NCI-H2171 (cell line): ENCODE measurements at regions not wholly inside any gene's neighbourhood (a gene's known extent, or its start where the extent isn't known, plus 50 kb on each side); places are given as distances from the start of the nearest gene placed in this dataset.
A peak's percentile ranks its signal among the peaks of the same experiment; 100 is the strongest.
"Not testable (repeated sequence)": the region's sequence is repeated elsewhere in the genome, so short reads cannot be mapped to it uniquely, and the experiment has no call there.

Experiments
- DNase-seq: peaks from one replicate; lab custom pipeline; 2025; lab: John Stamatoyannopoulos, UW

- DNase-seq = no peak
Observed at GRCh38 chr5:155620821-155621410, 607.4 kb downstream of the KIF4B start.

GRCh38 chr5:155624597-155625241 lies 611.2 kb downstream of the KIF4B start:
- DNase-seq = no peak

- DNase-seq = no peak
Observed at GRCh38 chr5:155625315-155625714, 611.8 kb downstream of the KIF4B start.

GRCh38 chr5:155625897-155626543 lies 612.5 kb downstream of the KIF4B start:
- no peak for DNase-seq

DNA sequence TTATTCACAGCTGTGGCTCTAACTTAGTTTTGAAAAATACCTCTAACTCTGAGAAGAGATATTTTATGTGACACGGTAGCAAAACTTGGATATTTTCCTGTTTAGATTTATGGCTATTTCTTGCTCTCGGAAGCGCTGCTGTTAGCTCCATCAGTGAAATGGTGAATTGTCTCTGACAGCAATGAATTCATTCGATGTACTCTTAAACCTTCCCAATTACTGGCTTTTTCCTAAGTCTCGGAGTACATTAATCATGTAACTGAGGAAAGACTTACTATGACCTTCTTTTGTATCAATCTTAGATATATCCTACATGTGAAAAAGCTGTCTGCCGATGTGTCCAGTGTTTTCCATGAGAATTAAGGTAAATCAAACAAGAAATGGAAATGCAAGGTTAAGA lies 613.0 kb downstream of the KIF4B start:
- DNase-seq = no peak

- no peak for DNase-seq
Observed at GRCh38 chr5:155628346-155628745, 614.8 kb downstream of the KIF4B start.

DNA sequence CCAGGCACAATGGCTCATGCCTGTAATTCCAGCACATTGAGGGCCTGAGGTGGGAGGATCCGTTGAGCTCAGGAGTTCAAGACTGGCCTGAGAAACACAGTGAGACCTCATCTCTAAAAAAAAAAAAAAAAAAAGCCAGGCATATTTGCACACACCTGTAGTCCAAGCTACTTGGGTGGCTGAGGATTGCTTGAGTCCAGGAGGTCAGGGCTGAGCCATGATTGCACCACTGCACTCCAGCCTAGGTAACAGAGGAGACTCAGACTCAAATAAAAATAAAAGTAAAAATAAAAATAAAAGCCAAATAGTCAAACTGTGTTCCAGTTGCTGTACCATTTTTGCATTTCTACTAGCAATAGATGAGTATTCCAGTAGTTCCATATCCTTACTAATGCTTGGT lies 616.0 kb downstream of the KIF4B start:
- no peak for DNase-seq

GRCh38 chr5:155631116-155631515 lies 617.6 kb downstream of the KIF4B start:
- peak; percentile 32 for DNase-seq

DNA sequence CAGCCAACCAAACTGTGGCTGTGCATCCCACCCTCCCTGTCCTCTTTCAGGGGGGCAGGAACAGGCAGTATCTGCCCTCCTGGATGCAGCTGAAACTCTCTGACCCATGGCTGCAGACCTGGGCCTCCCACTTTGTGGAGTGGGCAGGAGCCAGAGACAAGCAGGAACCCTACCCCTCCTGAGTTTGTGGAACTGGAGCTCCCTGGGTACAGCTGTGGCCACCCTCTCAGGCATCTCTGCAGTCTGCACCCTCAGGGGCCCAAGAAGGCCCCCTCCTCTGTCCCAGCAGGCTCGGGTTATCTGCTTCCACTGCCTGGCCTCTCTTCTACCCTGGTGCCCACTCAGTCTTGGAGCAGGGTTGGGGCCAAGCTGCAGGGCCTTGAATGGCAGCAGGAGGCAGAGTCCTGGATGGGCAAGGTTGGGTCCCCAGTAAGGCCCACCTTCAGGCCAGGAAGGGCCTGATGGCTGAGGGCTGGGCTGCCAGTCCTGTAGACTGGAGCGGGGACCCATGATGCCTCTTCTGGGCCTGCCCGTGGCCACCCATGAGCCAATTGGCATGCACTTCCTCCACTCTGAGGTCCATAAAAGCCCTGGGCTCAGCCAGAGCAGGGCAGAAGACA lies 619.9 kb downstream of the KIF4B start:
- DNase-seq = no peak

DNA sequence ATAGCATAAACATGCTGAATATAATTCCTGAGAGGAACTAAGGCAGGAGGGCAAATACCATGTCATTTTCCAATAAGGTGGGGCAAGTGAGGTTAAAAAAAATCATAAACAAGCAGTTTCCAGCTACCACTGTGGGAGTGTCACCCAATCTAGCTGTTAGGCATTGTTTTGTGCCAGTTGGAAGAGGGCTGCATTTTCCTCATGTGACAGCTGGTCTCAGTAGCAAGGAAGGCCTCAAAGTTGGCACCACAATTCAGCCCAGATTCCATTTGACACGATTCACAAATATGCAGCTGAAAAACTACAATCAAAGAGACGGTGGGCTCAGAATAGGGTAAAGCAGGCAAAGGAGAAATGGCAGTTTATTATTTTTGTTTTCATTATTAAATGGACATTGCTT lies 636.1 kb downstream of the KIF4B start:
- no peak for DNase-seq

DNA sequence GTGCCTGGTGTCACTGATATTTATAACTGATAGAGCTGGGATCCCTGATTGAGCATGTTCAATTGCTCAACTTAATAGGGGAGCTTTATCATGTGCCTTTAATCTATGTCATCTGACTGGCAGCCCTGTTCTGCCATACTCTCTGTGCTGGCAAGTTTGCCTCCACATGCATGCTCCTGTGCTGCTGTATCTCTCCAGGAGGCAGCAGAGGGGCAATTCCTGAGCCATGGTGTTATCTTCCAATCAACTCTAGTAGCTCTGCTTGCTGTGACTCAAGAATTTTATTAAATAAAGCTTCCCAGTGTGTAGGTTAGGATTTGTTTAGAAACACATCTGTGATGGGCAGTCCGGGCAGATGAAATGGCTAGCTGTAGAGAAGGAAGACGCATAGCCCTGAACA lies 642.0 kb downstream of the KIF4B start:
- no peak for DNase-seq

GRCh38 chr5:155661859-155662258 lies 648.3 kb downstream of the KIF4B start:
- no peak for DNase-seq

GRCh38 chr5:155665361-155665760 lies 651.8 kb downstream of the KIF4B start:
- DNase-seq = no peak

- DNase-seq = not testable (repeated sequence)
Observed at GRCh38 chr5:155672001-155672400, 655.0 kb upstream of the SGCD start.

DNA sequence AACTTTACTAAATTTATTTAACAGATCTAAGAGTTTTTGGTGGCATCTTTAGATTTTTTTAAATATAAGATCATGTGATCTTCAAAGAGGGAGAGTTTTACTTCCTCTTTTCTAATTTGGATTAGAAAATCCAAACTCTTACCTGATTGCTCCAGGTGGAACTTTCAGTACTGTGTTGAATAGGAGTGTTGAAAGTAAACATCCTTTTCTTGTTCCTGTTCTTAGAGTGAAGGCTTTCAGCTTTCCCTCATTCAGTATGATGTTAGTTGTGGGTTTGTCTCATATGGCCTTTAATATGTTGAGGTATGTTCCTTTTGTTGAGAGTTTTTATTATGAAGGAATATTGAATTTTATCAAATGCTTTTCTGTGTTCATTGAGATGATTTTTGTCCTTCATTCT lies 650.0 kb upstream of the SGCD start:
- no peak for DNase-seq

GRCh38 chr5:155678371-155678770 lies 648.6 kb upstream of the SGCD start:
- DNase-seq = no peak

DNA sequence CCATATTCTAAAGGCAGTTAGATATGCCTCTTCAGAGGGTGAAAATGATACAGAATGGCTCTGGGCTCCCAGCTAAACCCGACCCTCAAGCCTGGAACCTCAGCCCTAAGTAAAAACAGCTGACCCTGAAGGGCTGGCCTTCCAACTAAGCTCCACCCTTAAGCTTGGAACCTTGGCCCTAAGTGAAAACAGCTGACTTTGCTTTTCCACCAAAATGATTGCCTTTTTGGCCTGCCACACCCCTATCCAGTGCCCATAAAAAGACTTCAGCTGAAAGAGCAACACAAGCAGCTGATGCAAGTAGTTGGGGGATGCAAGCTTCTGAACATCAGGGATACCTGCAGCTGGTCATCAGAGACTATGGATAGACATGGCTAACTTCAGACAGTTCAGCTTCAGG lies 647.4 kb upstream of the SGCD start:
- DNase-seq = no peak

DNA sequence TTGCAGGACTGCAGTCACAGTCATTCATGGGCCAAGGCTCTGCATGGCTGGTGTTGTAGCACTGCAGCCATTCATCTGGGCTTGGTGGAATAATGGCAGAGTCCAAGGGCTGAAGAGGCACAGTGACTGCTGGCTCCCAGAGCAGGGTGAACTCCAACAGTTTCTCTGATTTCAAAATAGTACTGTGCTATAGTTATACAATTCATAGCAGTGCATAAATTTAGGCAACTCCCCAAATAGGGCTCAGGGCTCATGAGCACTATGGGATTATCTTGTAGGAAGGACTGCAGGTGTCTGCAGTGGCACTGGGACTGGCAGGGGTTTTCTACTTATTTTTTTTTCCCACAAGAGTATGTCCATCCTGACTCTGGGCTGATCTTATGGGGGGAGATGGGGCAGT lies 642.5 kb upstream of the SGCD start:
- DNase-seq = no peak

DNA sequence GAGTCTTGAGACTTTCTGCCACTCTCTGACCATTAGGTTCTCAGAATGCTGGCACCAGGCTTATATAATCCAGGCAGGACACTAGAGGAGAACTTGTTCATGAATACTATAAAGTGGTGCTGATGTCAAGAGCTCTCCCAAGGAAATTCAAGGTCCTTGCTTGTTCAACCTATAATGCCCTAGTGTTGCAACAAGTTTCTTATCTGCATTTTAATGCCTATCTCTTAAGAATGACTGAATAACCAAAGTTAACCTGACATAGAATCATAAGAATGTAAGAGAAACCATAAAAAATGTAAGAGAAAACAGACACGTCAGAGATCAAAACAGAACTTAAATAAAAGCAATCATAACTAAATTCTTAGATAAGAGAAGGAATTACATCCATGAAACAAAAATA lies 640.8 kb upstream of the SGCD start:
- DNase-seq = no peak

DNA sequence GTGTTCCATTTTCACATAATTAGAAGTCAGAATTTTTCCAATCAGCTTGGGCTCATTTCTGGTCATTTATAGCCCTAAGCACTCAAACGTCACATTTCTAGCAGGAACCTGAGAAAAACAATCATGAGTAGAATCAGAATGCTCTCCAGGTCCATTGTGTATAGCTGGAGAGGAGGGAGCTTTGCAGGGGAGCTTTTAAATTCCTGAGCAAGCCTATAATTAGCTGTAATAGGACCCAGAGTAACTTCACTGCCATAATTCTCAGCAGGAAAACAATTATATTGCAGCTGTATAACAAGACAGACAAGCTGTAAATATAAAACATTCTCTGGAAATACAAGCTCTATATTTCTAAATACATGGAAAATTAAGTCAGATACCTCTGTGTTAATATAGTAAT lies 637.6 kb upstream of the SGCD start:
- no peak for DNase-seq

DNA sequence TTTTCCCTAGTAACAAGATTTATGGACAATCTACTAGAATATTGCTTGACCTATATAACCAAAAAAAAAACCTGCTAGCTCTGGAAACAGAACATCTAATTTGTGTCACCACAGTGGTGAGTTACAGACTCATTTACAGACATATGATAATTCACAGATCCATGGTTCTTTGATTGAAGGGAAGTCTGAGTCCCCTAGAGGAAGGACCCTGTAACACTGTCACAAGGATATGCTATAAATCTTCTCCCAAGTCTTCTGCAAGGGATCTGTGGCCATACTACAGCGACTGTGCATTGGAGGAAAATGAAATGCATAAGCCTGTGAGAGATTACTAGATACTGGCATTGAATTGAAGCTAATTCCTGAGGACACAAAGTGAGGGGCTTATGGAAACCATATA lies 630.6 kb upstream of the SGCD start:
- DNase-seq = no peak

DNA sequence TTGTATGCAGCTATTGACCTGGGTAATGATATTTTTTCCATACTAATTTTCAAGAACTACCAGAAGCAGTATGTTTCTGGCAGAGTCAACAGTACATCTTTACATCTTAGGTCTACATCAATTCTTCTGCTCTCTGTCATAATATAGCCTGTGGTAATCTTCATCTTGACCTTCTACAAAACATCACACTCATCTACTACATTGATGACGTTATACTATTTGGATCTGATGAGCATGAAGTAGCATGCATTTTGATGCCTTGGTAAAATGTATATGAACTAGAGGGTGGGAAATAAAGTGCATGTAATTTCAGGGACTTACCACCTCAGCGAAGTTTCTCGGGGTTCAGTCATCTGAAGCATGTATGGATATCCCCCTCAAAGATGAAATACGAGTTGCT lies 629.7 kb upstream of the SGCD start:
- DNase-seq = no peak

DNA sequence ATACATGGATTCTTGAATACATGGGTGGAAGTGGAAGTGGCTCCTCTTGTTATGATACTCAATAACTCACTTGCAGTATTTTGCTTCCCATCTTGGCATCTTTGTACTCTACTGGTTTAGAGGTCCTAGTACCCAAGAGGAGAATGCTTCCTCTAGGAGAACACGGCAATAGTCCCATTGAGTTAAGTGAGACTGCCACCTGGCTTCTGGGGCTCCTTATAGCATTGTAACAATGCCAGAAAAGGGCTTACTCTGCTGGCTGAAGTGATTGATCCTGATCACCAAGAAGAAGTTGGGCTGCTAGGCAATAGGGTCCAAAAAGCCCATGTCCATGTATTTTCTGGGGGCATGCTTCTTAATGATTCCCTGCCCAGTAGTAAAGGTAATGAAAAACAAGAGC lies 627.6 kb upstream of the SGCD start:
- DNase-seq = no peak
